Adipose tissue (tissue), 3 donors: ENCODE measurements at regions not wholly inside any gene's neighbourhood (a gene's known extent, or its start where the extent isn't known, plus 50 kb on each side); places are given as distances from the start of the nearest gene placed in this dataset.
"Not testable (repeated sequence)": the region's sequence is repeated elsewhere in the genome, so short reads cannot be mapped to it uniquely, and the experiment has no call there.

ENCODE experiments used
- H3K27ac ChIP-seq: one replicate; pipeline ENCODE4 v1.5.1; 2013; ENCODE audit warnings: low read depth, low read length
- WGBS, 3 donors: extraction: QIAGEN DNeasy Blood & Tissue Kit; methylation state at CpG; one replicate each; pipeline ENCODE4 v1.1.7; 2013; 5-methylcytosine and 5-hydroxymethylcytosine counted together
- donor health status: healthy with polysubstance abuse.
- donor health status: Bipolar disorder and iron deficiency.
- donor health status: healthy.

DNA sequence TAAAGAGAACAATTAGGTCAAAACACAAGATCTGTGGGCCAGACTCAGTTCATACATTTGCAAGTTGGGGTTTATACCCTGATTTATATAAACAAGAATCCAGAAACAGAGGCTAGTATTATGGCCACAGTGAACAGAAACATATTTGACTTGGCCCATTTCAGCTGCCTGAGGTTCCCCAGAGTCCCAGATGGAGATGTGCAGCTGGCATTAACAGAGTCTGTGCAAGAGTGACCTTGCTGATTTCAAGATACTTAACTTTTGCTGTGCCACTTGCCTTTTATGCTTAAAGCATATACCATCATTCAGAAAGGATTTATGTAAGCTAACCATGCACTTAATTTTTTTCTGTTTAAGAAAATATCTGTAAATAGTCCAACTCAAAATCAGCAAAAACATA lies 636.3 kb downstream of the TRIB2 start:
- H3K27ac ChIP-seq: no peak overlapping the region

DNA sequence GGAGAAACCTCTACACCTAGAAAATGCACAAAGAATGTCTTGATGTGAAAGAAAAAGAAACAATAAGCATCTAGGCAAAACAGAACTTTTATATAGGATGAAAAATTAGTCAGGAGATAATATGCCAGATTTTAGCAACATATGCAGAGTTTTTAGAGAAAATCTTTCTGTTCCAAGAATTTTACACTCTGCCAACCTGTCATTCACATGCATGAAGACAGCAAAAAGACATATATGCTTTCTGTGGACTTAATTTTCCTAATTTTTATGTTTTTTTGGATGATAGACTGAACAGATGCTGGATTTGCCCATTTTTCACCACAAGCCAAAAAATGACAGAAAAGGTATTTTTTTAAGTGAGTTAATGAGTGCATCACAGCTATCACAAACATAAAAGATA lies 637.3 kb downstream of the TRIB2 start:
- H3K27ac ChIP-seq: no peak overlapping the region

DNA sequence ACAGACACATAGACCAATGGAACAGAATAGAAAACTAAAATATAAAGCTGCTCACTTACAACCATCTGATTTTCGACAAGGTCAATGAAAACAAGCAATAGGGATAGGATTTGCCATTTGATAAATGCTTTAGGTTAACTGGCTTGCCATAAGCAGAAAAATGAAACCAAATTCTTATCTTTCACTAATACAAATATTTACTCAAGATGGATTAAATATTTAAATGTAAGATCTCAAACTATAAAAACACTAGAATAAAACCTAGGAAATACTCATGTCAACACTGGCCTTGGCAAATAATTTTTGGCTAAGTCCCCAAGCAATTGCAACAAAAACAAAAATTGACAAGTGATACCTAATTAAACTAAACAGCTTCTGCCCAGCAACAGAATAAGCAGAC lies 665.2 kb downstream of the TRIB2 start:
- 15 to 56% (median 54%) methylated on average over 1 of the region's 1 CpG for WGBS, 3 donors
- not testable (repeated sequence) for H3K27ac ChIP-seq

DNA sequence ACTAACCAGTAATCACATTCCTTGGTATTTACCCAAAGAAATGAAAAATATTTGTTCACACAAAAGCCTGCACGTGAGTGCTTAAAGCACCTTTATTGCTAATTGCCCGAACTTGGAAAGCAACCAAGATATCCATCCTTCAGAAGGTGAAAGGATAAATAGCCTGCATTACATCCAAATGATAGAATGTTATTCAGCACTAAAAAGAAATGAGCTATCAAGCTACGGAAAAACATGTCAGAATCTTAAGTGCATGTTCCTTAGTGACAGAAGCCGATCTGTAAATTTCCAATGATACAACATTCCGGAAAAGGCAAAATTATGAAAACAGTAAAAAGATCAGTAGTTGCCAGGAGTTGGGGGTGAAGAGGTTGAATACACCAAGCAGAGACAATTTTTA lies 672.4 kb downstream of the TRIB2 start:
- WGBS, 3 donors: 59 to 76% (median 76%) methylated on average over 5 of the region's 5 CpGs
- not testable (repeated sequence) for H3K27ac ChIP-seq

DNA sequence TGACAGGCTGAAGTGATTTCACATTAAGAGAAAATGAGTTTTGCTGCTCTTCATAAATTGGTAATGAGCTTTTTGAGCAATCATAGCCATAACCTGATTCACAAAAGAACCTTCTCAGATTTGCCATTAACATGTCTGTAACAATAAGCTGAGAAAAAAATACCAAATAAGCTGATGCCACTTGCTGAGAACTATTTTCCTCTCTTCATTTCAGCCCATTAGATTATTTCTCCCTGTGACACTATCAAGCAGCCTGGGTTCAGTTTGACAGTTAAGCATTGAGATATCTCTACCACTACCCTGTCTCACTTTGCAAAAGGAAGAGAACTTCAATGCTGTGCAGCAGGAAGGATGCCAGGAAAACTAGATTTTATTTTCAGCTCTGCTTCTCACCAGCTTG lies 673.9 kb downstream of the TRIB2 start:
- H3K27ac ChIP-seq: no peak overlapping the region

DNA sequence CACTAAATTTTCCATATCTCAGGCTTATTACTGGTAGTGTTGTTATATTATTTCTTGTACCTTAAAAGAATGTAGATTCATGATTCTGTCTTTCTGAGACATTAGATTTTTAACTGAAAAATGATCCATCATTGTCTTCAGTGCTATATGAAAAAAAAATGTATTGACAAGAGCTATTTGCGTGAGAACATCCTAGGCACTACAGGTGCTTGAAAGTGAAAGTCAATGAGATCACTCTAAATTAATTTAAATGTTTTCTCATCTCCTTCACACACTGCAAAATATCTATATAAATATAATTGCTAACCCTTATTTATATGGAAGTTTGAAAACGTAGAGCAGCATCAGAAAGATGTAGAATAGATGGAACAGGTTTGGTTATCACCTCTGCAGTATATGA lies 684.6 kb downstream of the TRIB2 start:
- no peak overlapping the region for H3K27ac ChIP-seq
- 58 to 61% (median 59%) methylated on average over 2 of the region's 2 CpGs for WGBS, 3 donors

DNA sequence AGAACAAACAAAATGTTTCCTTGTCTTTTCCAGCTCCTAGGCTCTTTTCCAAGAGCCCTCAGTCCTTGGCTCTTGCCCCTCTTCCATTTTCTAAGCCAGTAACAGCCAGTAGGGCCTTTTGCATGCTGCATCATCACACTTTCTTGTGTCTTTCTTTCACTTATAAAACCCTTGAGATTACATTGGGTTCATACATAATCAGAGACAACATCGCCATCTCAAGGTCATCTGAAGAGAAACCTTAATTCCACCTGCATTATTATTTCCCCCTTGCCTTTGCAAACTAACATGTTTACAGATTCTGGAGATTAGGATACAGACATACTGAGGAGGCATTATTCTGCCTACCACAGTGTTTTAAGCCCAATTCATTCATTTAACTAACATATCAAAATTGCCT lies 697.3 kb downstream of the TRIB2 start:
- H3K27ac ChIP-seq: no peak overlapping the region
- WGBS, 3 donors: 55 to 89% (median 86%) methylated on average over 1 of the region's 1 CpG

DNA sequence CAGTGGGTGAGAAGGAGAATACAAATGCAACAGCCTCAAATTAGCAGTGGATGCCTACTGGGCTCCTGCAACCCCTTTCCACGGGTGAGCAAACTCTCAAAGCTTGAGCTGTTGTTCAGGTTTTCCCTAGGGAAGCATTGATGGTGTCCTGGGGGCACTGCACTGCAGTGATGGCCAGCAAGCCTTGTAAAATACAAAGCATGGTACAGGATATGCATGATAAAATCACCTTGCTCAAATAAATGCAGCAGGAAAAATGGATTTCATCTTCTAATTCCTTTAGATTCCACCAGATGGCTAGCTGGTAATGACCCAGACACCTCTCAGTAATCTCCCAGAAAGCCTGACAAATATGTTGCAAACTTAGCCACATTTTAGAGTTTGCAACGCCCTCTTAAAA lies 698.2 kb downstream of the TRIB2 start:
- no peak overlapping the region for H3K27ac ChIP-seq
- WGBS, 3 donors: 27 to 42% (median 38%) methylated on average over 2 of the region's 2 CpGs

DNA sequence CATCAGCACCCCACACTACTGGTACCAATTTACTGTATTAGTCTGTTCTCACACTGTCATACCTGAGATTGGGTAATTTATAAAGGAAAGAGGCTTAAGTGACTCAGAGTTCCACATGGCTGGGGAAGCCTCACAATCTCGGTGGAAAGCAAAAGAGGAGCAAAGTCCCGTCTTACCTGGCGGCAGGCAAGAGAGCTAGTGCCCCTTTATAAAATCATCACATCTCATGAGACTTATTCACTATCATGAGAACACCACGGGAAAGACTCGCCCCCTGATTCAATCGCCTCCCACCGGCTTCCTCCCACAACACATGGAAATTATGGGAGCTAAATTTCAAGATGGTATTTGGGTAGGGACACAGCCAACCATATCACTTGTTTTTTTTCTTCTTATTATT lies 717.2 kb downstream of the TRIB2 start:
- 90 to 96% (median 92%) methylated on average over 7 of the region's 7 CpGs for WGBS, 3 donors
- H3K27ac ChIP-seq: no peak overlapping the region

DNA sequence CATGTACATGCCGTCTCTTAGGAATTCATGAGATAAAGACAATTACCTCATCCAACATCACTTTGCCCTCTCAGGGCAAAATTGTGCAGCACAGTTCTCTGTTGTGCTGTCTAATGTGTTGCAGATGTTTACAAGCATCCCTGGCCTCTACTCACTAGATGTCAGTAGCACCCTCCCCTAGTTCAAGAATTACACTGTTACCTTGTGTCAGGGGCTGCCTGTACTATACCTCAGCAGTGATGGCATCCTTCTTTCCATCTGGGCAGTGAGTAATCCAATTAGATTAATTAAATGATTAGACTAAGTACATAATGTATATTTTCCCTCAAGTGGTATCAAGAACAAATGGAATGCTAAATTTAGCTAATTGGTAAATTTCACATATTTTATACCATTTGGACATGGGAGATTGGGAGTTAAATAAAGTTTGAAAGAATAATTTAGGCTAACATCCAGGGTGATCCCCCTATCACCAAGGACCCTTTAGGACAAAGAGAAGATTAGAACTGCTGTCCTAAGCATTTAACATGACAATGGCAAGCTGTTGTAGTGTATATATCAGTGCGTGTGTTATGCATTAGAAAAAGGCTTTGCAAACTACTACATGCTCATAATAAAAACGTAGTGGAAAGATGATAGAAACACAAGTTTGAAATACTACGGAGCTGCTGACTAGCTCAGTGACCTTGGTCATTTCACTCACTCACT lies 727.0 kb downstream of the TRIB2 start:
- H3K27ac ChIP-seq: not testable (repeated sequence)
- 47 to 54% (median 51%) methylated on average over 4 of the region's 4 CpGs for WGBS, 3 donors

DNA sequence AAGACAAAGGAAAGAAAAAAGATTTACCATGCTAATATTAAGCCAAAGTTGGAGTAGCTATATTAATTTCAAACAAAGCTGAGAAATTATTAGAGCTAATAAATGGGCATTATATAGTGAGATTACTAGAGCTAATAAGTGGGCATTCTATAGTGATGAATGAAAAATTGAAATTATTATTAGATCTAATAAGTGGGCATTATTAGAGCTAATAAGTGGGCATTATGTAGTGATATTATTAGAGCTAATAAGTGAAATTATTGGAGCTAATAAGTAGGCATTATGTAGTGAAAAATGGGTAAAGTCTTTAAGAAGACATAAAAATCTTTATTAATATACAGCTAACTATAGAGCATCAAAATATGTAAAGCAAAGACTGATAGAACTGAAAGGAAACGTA lies 745.7 kb downstream of the TRIB2 start:
- WGBS, 3 donors: 63 to 68% (median 64%) methylated on average over 1 of the region's 1 CpG
- H3K27ac ChIP-seq: no peak overlapping the region

DNA sequence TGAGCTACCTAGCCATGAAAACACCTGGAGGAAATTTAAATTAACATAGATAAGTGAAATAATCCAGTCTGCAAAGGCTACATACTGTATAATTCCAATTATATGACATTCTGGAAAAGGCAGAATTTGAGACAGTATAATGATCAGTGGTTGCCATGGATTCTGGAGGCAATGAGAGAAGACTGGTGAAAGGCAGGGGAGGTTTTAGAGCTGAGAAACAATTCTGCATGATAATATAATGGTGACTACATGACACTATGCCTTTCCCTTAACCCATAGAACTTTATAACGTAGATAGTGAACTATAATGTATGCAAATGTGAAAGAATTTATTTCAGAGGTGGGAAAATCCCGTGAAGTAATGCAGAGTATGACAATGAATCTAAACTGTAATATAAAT lies 749.3 kb downstream of the TRIB2 start:
- 39 to 50% (median 49%) methylated on average over 2 of the region's 2 CpGs for WGBS, 3 donors

DNA sequence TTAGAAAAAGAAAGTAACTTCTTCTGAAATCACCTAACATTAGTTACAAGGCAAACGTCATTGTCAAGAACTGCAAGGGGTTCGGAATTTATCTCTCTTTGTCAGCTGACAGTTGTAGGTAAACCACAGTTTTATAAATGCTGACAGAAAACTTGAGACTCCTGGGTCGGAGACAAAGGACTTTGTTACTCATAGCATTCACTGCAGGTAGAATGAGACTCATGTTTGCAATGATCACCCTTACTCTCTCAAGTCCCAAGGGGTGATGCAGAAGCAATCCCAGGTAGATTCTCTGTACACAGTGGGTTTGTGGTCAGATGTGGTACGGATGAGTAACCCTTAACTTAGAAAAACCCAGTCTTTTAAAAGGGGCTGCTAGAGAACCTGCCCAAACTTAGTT lies 757.8 kb downstream of the TRIB2 start:
- 38 to 58% (median 57%) methylated on average over 4 of the region's 4 CpGs for WGBS, 3 donors
- H3K27ac ChIP-seq: no peak overlapping the region

More for the DNA sequence above, 749.3 kb downstream of the TRIB2 start:
- no peak overlapping the region for H3K27ac ChIP-seq

DNA sequence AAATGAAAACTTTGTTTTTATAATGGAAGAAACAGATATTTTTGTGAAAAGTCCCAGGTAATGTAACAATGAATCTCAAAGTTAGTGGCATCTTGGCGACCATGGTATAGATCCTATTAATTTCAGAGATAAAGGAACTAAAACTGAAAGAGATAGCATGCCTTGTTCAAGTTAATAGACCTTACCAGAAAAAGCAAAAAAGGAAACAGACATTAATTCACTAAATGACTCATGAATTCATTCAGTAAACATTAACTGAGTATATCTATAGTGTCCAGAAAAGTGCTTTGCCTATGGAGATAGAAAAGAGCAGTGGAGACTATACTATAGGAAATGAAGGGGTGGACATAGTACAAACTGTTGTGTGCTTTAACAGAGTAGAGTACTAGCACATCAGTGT lies 763.3 kb downstream of the TRIB2 start:
- WGBS, 3 donors: 53 to 58% (median 56%) methylated on average over 1 of the region's 1 CpG

DNA sequence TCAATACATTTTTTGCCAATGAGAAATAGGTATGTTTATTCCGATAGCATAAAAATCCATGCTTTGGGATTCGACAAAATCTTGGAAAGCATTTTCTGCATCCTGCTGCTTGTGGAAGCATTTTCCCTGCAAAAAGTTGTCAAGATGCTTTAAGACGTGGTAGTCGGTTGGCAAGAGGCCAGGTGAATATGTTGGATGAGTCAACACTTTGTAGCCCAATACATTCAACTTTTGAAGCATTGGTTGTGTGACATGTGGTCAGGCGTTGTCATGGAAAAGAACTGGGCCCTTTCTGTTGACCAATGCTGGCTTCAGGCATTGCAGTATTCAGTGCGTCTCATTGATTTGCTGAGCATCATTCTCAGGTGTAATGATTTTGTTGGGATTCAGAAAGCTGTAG lies 764.5 kb downstream of the TRIB2 start:
- 75 to 85% (median 81%) methylated on average over 6 of the region's 6 CpGs for WGBS, 3 donors
- H3K27ac ChIP-seq: no peak overlapping the region

More for the DNA sequence above, 763.3 kb downstream of the TRIB2 start:
- H3K27ac ChIP-seq: no peak overlapping the region

DNA sequence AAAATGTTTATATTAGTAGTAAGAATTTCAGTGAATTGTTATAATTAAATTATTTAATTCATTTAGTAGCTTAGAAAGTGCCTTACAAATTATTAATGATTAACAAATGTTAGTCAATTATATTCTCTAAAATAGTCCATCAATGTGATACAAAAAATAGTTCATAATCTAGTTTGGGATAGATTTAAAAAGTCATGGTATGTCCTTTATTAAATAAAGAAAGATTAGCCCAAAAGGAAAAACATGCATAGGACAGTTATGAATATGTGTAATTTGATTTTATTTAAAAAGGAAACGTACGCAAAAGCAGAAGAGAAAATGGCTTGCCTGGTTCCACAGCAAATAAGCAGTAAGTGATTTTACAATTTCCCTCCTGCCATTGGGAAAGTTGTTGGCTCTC lies 768.5 kb downstream of the TRIB2 start:
- no peak overlapping the region for H3K27ac ChIP-seq
- 77 to 95% (median 84%) methylated on average over 2 of the region's 2 CpGs for WGBS, 3 donors

DNA sequence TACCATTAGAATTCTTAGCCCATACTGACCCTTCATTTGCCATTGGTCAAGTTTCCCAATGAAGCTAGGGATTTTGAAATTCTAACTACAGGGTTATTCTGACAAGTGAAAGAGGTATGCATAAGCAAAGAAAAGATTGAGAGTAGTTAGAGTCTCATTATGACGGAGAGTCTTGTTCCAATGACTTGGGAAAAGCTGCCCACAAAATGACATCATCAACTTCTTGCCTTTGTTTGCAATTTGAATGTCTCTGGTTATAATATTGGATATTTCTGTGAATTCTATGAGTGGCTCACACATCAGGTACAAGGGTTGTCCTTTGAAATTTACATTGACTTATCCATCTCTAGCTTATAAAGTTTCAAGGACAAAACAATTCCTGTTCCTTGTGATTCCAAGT lies 772.2 kb downstream of the TRIB2 start:
- WGBS, 3 donors: 85 to 92% (median 88%) methylated on average over 1 of the region's 1 CpG
- H3K27ac ChIP-seq: no peak overlapping the region

DNA sequence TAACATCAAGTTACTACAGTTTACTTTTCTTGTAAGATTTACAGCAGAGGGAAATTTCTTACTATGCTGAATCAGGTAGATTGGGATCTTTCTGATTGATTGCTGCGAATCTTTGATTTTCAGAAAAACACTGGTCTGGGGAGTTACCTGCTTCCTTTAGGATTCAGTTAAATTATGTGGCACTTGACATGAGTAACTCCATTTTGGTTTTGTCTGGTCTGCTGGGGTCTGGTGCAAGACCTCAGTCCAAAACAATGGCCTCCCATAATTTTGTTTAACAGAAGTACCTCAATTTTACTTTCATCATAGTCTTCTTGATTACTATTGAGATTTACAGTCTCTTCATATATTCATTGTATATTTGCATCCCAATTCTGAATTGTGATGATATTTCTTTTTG lies 775.5 kb downstream of the TRIB2 start:
- WGBS, 3 donors: 90 to 97% (median 91%) methylated on average over 1 of the region's 1 CpG

DNA sequence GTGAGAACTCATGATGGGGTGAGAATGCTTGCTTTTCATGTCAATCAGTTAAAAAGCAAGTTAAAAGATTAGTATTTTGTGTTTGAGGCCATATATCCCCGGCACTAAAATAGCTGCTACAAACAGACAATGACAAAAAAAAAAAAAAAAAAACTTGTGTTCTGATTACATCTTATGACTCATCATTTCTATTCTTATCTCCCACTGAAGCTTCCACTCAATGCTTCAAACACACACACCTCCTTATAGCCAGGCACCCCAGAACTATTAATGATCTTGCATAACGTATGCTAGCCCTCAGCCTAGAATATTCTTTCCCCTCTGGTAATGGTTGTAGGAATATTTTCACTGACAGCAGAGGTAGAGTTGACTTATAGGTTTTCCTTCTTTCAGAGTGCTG lies 778.3 kb downstream of the TRIB2 start:
- 66 to 85% (median 73%) methylated on average over 2 of the region's 2 CpGs for WGBS, 3 donors
- H3K27ac ChIP-seq: no peak overlapping the region

More for the DNA sequence above, 775.5 kb downstream of the TRIB2 start:
- H3K27ac ChIP-seq: no peak overlapping the region

DNA sequence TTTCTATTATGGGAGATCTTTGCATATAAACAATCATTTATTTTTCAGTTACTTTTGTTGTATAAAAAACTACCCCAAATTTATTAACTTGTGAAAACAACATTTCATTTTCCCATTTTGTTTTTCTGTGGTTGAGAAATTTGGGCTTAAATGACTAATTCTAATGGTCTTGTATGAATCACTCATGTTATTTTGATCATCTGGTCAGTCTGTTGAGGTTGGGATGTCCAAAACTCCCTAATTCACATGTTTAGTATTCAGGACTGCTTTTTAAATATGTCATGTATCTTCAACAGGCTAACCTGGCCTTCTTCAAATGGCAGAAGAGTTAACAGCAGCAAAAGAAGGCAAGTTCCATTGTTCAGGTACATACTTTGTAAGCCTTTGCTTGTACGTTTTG lies 788.1 kb downstream of the TRIB2 start:
- H3K27ac ChIP-seq: no peak overlapping the region
- WGBS, 3 donors: 51 to 79% (median 62%) methylated on average over 1 of the region's 1 CpG

DNA sequence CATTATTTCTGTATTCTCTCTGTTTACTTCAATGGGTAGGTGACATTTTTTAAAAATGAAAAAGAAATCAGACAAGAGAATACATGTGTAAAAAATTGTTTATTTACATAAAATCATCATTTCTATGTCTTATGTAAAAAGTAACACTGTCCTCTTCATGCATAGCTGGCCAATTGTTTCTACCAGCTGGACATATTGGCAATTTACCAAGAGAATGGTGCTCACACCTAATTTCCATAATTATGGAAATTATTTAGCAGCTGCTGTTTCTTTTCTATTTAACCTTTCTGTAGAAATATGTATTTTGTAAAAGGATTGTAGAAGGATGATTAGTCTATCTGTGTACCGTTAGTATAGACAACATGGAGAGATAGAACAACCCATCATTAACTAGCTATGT lies 791.9 kb downstream of the TRIB2 start:
- H3K27ac ChIP-seq: no peak overlapping the region
- WGBS, 3 donors: 88 to 90% (median 88%) methylated on average over 1 of the region's 1 CpG
